Stimulated activated naive CD4-positive, alpha-beta T cell treated with Interleukin-2 at 50 U/mL for 16 hours (primary cell): ENCODE measurements at regions not wholly inside any gene's neighbourhood (a gene's known extent, or its start where the extent isn't known, plus 50 kb on each side); places are given as distances from the start of the nearest gene placed in this dataset.

Source experiments
- DNase-seq: peaks from one replicate; lab custom pipeline; 2025; lab: John Stamatoyannopoulos, UW

GRCh38 chr12:125434936-125435443, 369.8 kb downstream of the AACS start:
- DNase-seq: no peak

- no peak for DNase-seq
Measured at GRCh38 chr12:125435871-125436270, 370.6 kb downstream of the AACS start.

GRCh38 chr12:125436686-125437085, 371.5 kb downstream of the AACS start:
- DNase-seq: no peak

DNA sequence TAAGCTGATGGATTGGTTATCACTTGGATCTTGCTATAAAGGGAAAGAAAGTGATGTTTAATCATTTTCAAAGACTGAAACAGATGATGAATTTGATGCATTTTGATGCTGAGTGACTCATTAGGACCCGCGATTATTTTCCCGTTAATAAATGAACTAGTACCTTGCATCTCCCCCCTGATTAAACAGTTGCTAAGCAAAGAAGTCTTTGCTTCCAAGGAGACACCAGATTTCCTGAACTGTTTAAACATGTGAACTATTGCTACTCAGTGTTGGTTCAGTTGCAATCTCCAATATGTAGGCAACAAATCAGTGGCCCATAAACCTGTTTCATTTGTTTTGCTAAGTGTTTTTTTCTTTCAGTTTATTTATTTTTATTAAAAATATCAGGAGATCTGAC, 375.2 kb downstream of the AACS start:
- no peak for DNase-seq

DNA sequence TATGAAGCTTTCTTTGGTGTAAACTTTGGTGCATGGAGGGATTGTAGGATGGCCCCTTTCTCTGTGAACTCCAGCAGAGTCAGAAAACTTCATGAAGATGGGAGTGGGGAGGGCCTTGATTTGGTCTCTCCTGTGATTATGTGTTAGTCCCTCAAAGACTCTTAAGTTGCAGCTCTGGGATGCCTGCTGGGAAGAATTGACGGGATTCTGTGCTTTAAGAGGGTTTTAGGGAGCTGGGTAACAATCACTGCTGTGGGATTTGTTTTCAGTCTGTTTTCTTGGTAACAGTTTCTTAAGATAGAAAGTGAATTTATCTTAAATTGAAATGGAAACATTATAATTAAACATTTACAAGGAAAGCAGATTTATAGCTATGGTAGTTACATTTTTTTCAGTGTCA, 378.1 kb downstream of the AACS start:
- no peak for DNase-seq

DNA sequence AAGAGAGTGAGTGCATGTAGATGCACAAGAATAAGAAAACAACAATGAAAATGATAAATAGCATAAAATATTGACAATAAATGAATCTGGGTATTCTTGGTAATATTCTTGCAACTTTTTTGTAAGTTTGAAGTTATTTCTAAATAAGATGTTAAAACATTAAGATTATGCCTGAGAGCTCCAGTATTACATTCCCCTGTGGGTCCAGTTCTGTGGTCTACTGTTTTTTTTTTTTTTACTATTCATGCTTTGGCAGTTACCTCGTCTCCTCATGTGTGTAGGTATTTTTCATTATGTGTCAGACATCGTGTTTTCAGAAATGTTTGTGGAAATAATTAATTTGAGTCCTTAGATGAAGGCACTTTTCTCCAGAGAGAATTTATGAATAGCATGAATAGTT, 386.2 kb downstream of the AACS start:
- DNase-seq: no peak

DNA sequence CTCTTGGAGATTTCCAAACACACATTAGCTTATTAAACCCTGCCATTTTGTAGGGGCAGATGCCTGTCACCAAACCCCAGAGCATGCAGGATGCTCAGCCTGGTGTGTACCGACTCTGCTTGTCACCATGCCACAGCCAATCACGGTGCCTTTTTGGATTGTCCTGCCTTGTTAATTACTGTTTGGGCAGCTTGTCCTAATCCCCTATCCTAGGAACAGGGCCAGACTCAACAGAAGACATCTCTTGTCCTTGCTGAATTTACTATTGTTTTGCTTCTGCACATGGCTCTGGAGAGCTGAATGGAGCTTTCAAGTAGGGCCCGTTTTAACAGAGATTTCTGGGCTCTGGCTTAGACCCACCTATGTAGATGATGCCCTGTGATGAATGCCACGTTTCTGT, 388.5 kb downstream of the AACS start:
- no peak for DNase-seq

GRCh38 chr12:125454291-125454690, 389.1 kb downstream of the AACS start:
- no peak for DNase-seq

GRCh38 chr12:125454786-125455480, 389.7 kb downstream of the AACS start:
- no peak for DNase-seq

DNA sequence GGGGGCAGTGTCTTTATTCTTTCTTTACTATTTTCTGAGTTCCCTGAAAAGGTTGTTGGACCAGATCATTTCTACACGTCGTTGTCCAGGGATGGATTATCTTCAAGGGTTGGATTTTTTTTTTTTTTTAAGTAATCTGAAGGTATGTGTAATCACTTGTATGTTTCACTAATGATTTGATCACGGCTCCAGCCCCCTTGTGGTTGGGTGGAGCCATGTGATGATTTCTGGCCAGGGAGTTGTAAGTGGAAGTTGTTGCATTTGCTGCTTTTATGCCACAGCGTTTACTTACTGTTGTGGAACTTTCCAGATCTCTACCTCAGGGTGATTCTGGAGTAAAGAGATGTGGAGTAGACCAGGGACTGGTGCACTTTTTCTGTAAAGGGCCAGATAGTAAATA, 390.3 kb downstream of the AACS start:
- DNase-seq: no peak

DNA sequence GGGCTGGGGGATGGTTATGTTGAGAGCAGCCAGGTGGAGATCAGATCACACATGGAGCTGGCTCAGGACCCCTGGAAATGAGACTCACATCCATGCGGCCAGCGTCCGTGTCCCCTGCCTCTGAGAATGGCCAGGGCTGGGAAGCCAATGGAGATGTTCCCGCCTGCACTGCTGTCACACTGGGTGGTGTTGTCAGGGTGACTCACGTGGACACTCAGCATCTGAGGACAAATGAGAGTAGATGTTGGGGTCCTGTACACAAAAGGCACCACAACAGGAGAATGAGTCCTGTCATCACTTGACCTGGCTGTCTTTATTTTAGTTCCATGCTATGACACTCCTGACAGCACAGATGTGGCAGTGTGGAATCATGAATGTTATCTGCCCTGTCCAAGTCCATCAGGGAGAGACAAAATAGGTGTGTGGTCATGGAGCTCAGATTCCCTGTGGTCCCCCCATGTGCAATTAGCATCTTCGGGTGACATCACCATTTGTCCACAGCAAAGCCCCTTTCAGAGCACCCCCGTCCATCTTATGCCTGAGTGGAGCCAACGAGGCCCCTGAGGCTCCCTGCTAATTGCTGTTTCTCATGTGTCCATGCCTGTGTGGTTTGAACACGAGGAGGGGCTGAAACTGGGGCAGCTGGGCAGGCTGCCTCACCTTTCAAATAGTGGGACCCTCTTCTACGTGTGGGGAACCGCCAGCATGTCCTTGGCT, 393.5 kb downstream of the AACS start:
- no peak for DNase-seq

GRCh38 chr12:125461831-125462230, 396.6 kb downstream of the AACS start:
- DNase-seq: no peak

DNA sequence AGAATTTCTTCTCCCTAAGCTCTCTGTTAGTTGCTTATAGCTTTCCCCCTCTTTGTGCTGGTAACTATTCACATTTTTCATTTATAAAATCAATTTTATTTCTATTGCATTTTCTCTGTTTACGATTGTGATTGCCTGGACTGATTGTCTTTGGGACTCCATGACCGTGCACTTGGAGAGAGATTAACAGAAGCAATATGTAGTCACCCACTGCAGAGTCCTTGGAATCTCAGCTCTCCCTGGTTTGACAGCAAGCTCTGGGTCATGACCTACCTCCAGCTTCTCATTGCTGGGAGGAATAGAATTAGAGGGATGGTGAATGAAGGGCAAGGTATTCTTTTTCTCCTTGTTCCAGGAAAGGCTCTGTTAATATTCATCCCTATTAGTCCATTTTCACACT, 398.2 kb downstream of the AACS start:
- DNase-seq: no peak

DNA sequence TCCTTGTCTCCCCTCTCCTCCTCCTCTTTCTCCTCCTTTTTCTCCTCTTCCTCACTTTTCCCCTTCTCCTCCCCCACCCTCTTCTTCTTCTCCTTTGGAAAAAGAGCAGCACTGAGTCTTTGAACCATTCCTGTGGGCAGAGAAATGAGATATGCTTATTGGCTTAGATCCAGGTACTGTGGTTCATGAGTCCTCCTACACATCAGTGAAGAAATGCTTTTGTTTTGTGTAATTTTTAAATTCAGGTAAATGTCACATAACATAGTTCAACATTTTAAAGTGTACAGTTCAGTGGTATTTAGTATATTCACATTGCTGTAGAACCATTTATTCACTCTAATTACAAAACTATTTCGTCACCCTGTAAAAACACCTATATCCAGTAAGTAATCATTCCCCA, 402.1 kb downstream of the AACS start:
- DNase-seq: no peak

DNA sequence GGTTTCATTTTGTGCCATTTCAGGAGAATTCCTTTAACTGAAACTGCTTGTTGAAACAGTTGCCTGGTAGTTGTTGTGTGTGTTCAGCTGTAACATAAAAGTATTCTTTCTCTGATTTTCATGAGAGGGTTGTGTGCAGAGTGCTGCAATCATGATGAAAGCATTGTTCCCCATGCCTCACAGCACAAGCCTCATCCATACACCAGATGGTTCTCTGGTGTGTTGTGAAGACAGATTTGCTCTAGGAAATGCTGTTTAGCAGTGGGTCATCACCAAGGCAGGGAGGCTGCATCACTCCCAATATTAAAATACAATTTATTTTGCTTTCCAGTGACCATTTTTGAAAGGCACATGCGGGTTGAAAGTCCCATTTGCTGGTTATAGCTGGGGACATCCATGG, 404.4 kb downstream of the AACS start:
- DNase-seq: no peak

- no peak for DNase-seq
Measured at GRCh38 chr12:125470838-125471783, 405.9 kb downstream of the AACS start.

DNA sequence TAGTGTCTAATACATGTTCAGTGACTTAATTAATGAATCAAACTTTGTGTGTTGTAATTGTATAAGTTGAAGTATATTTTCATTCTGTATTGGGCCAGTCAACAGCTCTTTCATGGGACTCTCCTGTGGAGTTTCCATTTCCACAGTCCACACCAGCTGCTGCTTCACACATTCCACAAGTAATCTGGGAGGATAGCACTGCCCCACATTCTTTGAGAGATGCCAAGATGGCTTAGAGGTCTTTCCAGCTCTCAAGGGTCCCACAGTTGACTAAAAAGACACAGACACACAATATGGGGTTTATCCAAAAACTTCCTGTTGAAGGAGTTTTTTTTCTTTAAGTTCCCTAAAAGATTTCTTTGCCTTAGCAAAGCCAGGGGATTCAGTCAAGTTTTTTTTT, 408.3 kb downstream of the AACS start:
- DNase-seq: no peak

DNA sequence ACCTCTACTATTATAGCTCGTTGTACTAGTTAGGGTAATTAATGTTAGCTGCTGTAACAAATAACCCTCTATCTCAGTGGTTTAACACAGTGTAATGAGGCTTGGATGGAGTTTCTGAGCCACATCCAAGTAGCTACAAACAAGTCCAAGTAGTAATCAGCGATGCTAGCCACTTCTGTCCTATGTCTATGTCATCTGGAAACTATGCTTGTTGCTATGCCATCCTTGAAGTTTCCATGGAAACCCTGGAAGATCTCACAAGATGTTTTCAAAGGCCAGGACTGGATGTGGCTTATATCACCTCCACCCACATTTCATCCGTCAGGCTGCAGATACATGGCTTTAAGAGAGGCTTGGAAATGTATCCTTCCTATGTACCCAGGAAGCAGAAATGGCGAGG, 422.1 kb downstream of the AACS start:
- DNase-seq: no peak

- no peak for DNase-seq
Measured at GRCh38 chr12:125491553-125491952, 426.3 kb downstream of the AACS start.

DNA sequence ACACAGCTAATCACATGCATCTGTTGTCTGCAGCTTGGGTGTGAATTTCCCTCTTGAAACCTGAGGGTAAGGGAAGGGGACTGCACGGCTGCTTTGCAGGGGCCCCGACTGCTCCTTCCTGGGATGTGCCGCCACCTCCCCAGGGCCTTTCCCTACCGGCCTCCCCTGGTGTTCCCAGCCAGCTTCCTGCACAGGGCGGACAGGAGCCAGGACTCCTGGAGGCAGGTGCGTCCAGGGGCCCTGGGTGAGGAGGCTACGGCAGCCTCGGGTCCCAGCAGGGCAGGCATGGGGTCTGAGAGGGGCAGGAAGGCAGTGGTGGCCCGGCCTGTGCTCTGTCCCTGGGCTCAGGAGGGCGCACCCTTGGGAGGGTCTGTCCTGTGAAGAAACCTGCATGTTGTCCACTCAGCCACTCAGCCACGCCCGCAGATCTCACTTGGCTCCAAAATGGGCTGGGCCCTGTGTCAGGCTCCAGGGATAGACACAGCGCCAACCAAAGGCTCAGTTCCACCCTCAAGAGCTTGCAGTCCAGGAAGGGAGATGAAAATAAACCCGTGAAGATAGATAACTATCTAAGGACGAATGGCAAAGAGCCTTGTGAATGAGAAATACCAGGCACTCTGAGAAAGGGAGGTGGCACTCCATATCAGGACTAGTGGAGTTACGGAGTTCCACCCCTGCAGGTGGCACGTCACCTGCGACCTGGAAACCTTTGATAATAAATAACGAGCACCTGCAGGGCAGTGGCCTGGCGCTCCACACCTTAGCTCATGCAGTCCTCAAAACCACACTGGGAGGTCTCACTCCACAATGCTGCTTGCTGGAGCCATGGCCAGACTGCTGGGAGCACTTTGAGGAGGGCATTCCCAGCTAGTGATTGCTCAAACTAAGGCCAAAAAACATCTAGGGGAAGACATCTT, 427.4 kb downstream of the AACS start:
- no peak for DNase-seq

- no peak for DNase-seq
Measured at GRCh38 chr12:125493704-125494308, 428.6 kb downstream of the AACS start.
